Peyer's patch (tissue), 4 donors: ENCODE measurements at regions not wholly inside any gene's neighbourhood (a gene's known extent, or its start where the extent isn't known, plus 50 kb on each side); places are given as distances from the start of the nearest gene placed in this dataset.

Experiments
- CTCF ChIP-seq, 6 experiments: fragments of 450-650 bp in 4 of 6; fragments of 200-600 bp in 2 of 6; sonication (generic) in 1 of 6; IDR thresholded peaks; one replicate each; pipeline ENCODE4 v1.5.1; 2017 to 2019; ENCODE audit warnings: antibody characterized with exemption in 6 of 6, mild to moderate bottlenecking in 3 of 6, moderate library complexity in 1 of 6
- POLR2A ChIP-seq, 2 donors: fragments of 450-650 bp; IDR thresholded peaks; one replicate each; pipeline ENCODE4 v1.5.1; 2017; ENCODE audit warnings: antibody characterized with exemption in 2 of 2, mild to moderate bottlenecking in 2 of 2, moderate library complexity in 2 of 2

- TF ChIP-seq CTCF (IDR thresholded peaks at IDR 0.05) (no peak), POLR2A (IDR thresholded peaks at IDR 0.05) (no peak)
These were observed 52.0 kb upstream of the STEAP1B start for GRCh38 chr7:22551768-22552513.
